NT2/D1 (cell line): ENCODE measurements at regions not wholly inside any gene's neighbourhood (a gene's known extent, or its start where the extent isn't known, plus 50 kb on each side); places are given as distances from the start of the nearest gene placed in this dataset.

Experiments used
- DNase-seq: peaks from one replicate; pipeline ENCODE4 v3.0.0-alpha.2; 2011; ENCODE audit warnings: low read depth, low spot score
- H3K27me3 ChIP-seq: 2 replicates; pipeline ENCODE4 v1.6.0; 2011; ENCODE audit warnings: mild to moderate bottlenecking; ENCODE audit not compliant: insufficient read length, insufficient read depth
- H3K36me3 ChIP-seq: 2 replicates; pipeline ENCODE4 v1.6.1; 2011; ENCODE audit warnings: mild to moderate bottlenecking, low read length, mixed read lengths; ENCODE audit not compliant: insufficient read depth, insufficient read length
- H3K4me1 ChIP-seq: 2 replicates; pipeline ENCODE4 v1.5.1; 2011; ENCODE audit not compliant: insufficient read depth, insufficient read length
- H3K4me3 ChIP-seq: 2 replicates; pipeline ENCODE4 v1.5.1; 2011; ENCODE audit warnings: low read depth; ENCODE audit not compliant: insufficient read length
- H3K9ac ChIP-seq: 2 replicates; pipeline ENCODE4 v1.6.0; 2011; ENCODE audit warnings: low read depth; ENCODE audit not compliant: insufficient read length
- H3K9me3 ChIP-seq: 2 replicates; pipeline ENCODE4 v1.5.1; 2011; ENCODE audit warnings: mild to moderate bottlenecking, low read length; ENCODE audit not compliant: insufficient read depth
- SUZ12 ChIP-seq: IDR thresholded peaks from 2 replicates; pipeline ENCODE4 v1.6.1; 2011; ENCODE audit not compliant: insufficient read length, insufficient read depth; ENCODE audit errors: extremely low read depth
- YY1 ChIP-seq: IDR thresholded peaks from 2 replicates; pipeline ENCODE4 v1.6.1; 2011; ENCODE audit not compliant: insufficient read length, insufficient read depth
- ZNF274 ChIP-seq: IDR thresholded peaks from 2 replicates; pipeline ENCODE4 v1.6.1; 2011; ENCODE audit warnings: mild to moderate bottlenecking, low read depth, low read length

GRCh38 chr4:175951794-175952193, 113.8 kb upstream of the WDR17 start:
- Histone ChIP-seq H3K4me1 (no peaks in the 10 kb centered on the region), H3K9ac (no peak overlapping the region), H3K9me3 (no peaks in the 10 kb centered on the region), H3K4me3 (no peak overlapping the region), H3K27me3 (no peaks in the 10 kb centered on the region), H3K36me3 (no peaks in the 10 kb centered on the region)
- TF ChIP-seq SUZ12, result no peak
- no peak for TF ChIP-seq ZNF274
- TF ChIP-seq YY1, result no peak
- DNase-seq, result no peak

GRCh38 chr4:175953116-175953515, 112.5 kb upstream of the WDR17 start:
- Histone ChIP-seq H3K4me1 (no peaks in the 10 kb centered on the region), H3K9me3 (no peaks in the 10 kb centered on the region), H3K27me3 (no peaks in the 10 kb centered on the region), H3K9ac (no peak overlapping the region), H3K36me3 (no peaks in the 10 kb centered on the region), H3K4me3 (no peak overlapping the region)
- no peak for DNase-seq
- TF ChIP-seq SUZ12 (no peak), ZNF274 (no peak), YY1 (no peak)

GRCh38 chr4:175953960-175954521, 111.6 kb upstream of the WDR17 start:
- no peaks in the 10 kb centered on the region for H3K9me3 ChIP-seq
- no peak for DNase-seq
- no peak overlapping the region for H3K9ac ChIP-seq
- TF ChIP-seq YY1 (no peak), SUZ12 (no peak), ZNF274 (no peak)
- H3K4me3 ChIP-seq, result no peak overlapping the region
- no peaks in the 10 kb centered on the region for H3K36me3 ChIP-seq
- H3K27me3 ChIP-seq, result no peaks in the 10 kb centered on the region
- H3K4me1 ChIP-seq, result no peaks in the 10 kb centered on the region

GRCh38 chr4:175954685-175955084, 111.0 kb upstream of the WDR17 start:
- H3K4me3 ChIP-seq, result no peak overlapping the region
- no peaks in the 10 kb centered on the region for H3K36me3 ChIP-seq
- H3K4me1 ChIP-seq, result no peaks in the 10 kb centered on the region
- no peak for DNase-seq
- H3K27me3 ChIP-seq, result no peaks in the 10 kb centered on the region
- no peak for TF ChIP-seq ZNF274
- no peak for TF ChIP-seq YY1
- H3K9ac ChIP-seq, result no peak overlapping the region
- H3K9me3 ChIP-seq, result no peaks in the 10 kb centered on the region

GRCh38 chr4:175961604-175962003, 104.0 kb upstream of the WDR17 start:
- Histone ChIP-seq H3K9me3 (no peaks in the 10 kb centered on the region), H3K9ac (no peak overlapping the region), H3K4me3 (no peak overlapping the region), H3K27me3 (no peaks in the 10 kb centered on the region), H3K4me1 (no peaks in the 10 kb centered on the region), H3K36me3 (no peaks in the 10 kb centered on the region)
- TF ChIP-seq SUZ12, result no peak
- TF ChIP-seq YY1, result no peak
- no peak for TF ChIP-seq ZNF274
- no peak for DNase-seq

- H3K27me3 ChIP-seq, result no peaks in the 10 kb centered on the region
- H3K9ac ChIP-seq, result no peak overlapping the region
- DNase-seq, result no peak
- no peak overlapping the region for H3K4me3 ChIP-seq
- TF ChIP-seq ZNF274 (no peak), YY1 (no peak), SUZ12 (no peak)
- no peaks in the 10 kb centered on the region for H3K9me3 ChIP-seq
- no peaks in the 10 kb centered on the region for H3K4me1 ChIP-seq
- no peaks in the 10 kb centered on the region for H3K36me3 ChIP-seq
Observed at GRCh38 chr4:175970072-175970471, 95.6 kb upstream of the WDR17 start.

GRCh38 chr4:175970724-175971123, 94.9 kb upstream of the WDR17 start:
- no peak for DNase-seq
- TF ChIP-seq YY1 (no peak), SUZ12 (no peak), ZNF274 (no peak)
- H3K9ac ChIP-seq, result no peak overlapping the region

More at GRCh38 chr4:175970724-175971123, 94.9 kb upstream of the WDR17 start:
- Histone ChIP-seq H3K4me3 (no peak overlapping the region), H3K27me3 (no peaks in the 10 kb centered on the region), H3K36me3 (no peaks in the 10 kb centered on the region), H3K4me1 (no peaks in the 10 kb centered on the region), H3K9me3 (no peaks in the 10 kb centered on the region)
